HUES48 (cell line): ENCODE measurements at regions not wholly inside any gene's neighbourhood (a gene's known extent, or its start where the extent isn't known, plus 50 kb on each side); places are given as distances from the start of the nearest gene placed in this dataset.

Source experiments
- H3K27ac ChIP-seq: one replicate; pipeline ENCODE4 v1.7.0; 2013; ENCODE audit warnings: low read depth, low read length, inconsistent platforms
- H3K27me3 ChIP-seq: 2 replicates; pipeline ENCODE4 v1.6.1; 2013; ENCODE audit warnings: mild to moderate bottlenecking, low read length; ENCODE audit not compliant: control insufficient read depth, insufficient read depth
- H3K36me3 ChIP-seq: 2 replicates; pipeline ENCODE4 v1.6.1; 2013; ENCODE audit warnings: low read length; ENCODE audit not compliant: control insufficient read depth, insufficient read depth
- H3K4me1 ChIP-seq: 2 replicates; pipeline ENCODE4 v1.6.1; 2013; ENCODE audit warnings: mild to moderate bottlenecking, low read length; ENCODE audit not compliant: control insufficient read depth, insufficient read depth
- H3K4me3 ChIP-seq: 2 replicates; pipeline ENCODE4 v1.5.1; 2013; ENCODE audit warnings: mild to moderate bottlenecking, low read depth, low read length
- H3K9ac ChIP-seq: 2 replicates; pipeline ENCODE4 v1.6.1; 2013; ENCODE audit warnings: mild to moderate bottlenecking, low read depth, low read length, moderate library complexity
- H3K9me3 ChIP-seq: 2 replicates; pipeline ENCODE4 v1.6.1; 2013; ENCODE audit warnings: low read length; ENCODE audit not compliant: control insufficient read depth, insufficient read depth

- H3K9me3 ChIP-seq = no peaks in the 10 kb centered on the region
- H3K4me1 ChIP-seq = peaks cover 19% of the 10 kb centered on the region
- H3K9ac ChIP-seq = no peak overlapping the region
- H3K27me3 ChIP-seq = no peaks in the 10 kb centered on the region
- no peak overlapping the region for H3K4me3 ChIP-seq
- no peak overlapping the region for H3K27ac ChIP-seq
- no peaks in the 10 kb centered on the region for H3K36me3 ChIP-seq
Measured at GRCh38 chr19:33879818-33880575, 83.3 kb downstream of the KCTD15 start.

GRCh38 chr19:33883859-33884519 is 87.3 kb downstream of the KCTD15 start:
- Histone ChIP-seq H3K36me3 (no peaks in the 10 kb centered on the region), H3K27me3 (no peaks in the 10 kb centered on the region), H3K9me3 (no peaks in the 10 kb centered on the region), H3K4me1 (peaks cover 19% of the 10 kb centered on the region), H3K4me3 (peak overlapping the region; percentile 11; the same call in 1 of the 2 replicates), H3K27ac (peak overlapping the region; percentile 92), H3K9ac (peak overlapping the region; percentile 37)

- Histone ChIP-seq H3K4me3 (no peak overlapping the region), H3K4me1 (peaks cover 13% of the 10 kb centered on the region), H3K9ac (no peak overlapping the region), H3K27ac (no peak overlapping the region), H3K9me3 (no peaks in the 10 kb centered on the region), H3K36me3 (no peaks in the 10 kb centered on the region), H3K27me3 (no peaks in the 10 kb centered on the region)
Measured at GRCh38 chr19:33885236-33885635, 88.6 kb downstream of the KCTD15 start.

- no peaks in the 10 kb centered on the region for H3K27me3 ChIP-seq
- no peaks in the 10 kb centered on the region for H3K9me3 ChIP-seq
- H3K27ac ChIP-seq = no peak overlapping the region
- no peaks in the 10 kb centered on the region for H3K36me3 ChIP-seq
- H3K9ac ChIP-seq = no peak overlapping the region
- H3K4me3 ChIP-seq = no peak overlapping the region
- H3K4me1 ChIP-seq = peaks cover 13% of the 10 kb centered on the region
Measured at GRCh38 chr19:33887891-33888290, 91.2 kb downstream of the KCTD15 start.

GRCh38 chr19:33888665-33889064 is 92.0 kb downstream of the KCTD15 start:
- Histone ChIP-seq H3K4me3 (no peak overlapping the region), H3K27me3 (no peaks in the 10 kb centered on the region), H3K36me3 (no peaks in the 10 kb centered on the region), H3K9me3 (no peaks in the 10 kb centered on the region), H3K27ac (no peak overlapping the region), H3K9ac (no peak overlapping the region), H3K4me1 (peaks cover 9% of the 10 kb centered on the region)

- Histone ChIP-seq H3K9ac (no peak overlapping the region), H3K4me3 (no peak overlapping the region), H3K27ac (no peak overlapping the region), H3K4me1 (no peaks in the 10 kb centered on the region), H3K9me3 (no peaks in the 10 kb centered on the region), H3K36me3 (no peaks in the 10 kb centered on the region), H3K27me3 (no peaks in the 10 kb centered on the region)
Measured at GRCh38 chr19:33890569-33890968, 93.9 kb downstream of the KCTD15 start.

GRCh38 chr19:33891773-33892172 is 95.1 kb downstream of the KCTD15 start:
- Histone ChIP-seq H3K4me1 (no peaks in the 10 kb centered on the region), H3K9ac (no peak overlapping the region), H3K36me3 (no peaks in the 10 kb centered on the region), H3K27ac (no peak overlapping the region), H3K4me3 (no peak overlapping the region), H3K27me3 (no peaks in the 10 kb centered on the region), H3K9me3 (no peaks in the 10 kb centered on the region)

- H3K4me3 ChIP-seq = no peak overlapping the region
- H3K27ac ChIP-seq = no peak overlapping the region
- no peak overlapping the region for H3K9ac ChIP-seq
- H3K36me3 ChIP-seq = no peaks in the 10 kb centered on the region
- no peaks in the 10 kb centered on the region for H3K27me3 ChIP-seq
- peaks cover 16% of the 10 kb centered on the region for H3K9me3 ChIP-seq
- no peaks in the 10 kb centered on the region for H3K4me1 ChIP-seq
Measured at GRCh38 chr19:33894787-33895186, 98.1 kb downstream of the KCTD15 start.

- Histone ChIP-seq H3K9ac (no peak overlapping the region), H3K36me3 (no peaks in the 10 kb centered on the region), H3K9me3 (peaks cover 16% of the 10 kb centered on the region), H3K4me1 (no peaks in the 10 kb centered on the region), H3K27me3 (no peaks in the 10 kb centered on the region), H3K27ac (no peak overlapping the region), H3K4me3 (no peak overlapping the region)
Measured at GRCh38 chr19:33895366-33895765, 98.7 kb downstream of the KCTD15 start.

- Histone ChIP-seq H3K36me3 (no peaks in the 10 kb centered on the region), H3K4me3 (no peak overlapping the region), H3K9ac (no peak overlapping the region), H3K27ac (no peak overlapping the region), H3K4me1 (no peaks in the 10 kb centered on the region), H3K9me3 (peaks cover 16% of the 10 kb centered on the region), H3K27me3 (no peaks in the 10 kb centered on the region)
Measured at GRCh38 chr19:33898062-33898677, 101.5 kb downstream of the KCTD15 start.

GRCh38 chr19:33900817-33901216 is 104.1 kb downstream of the KCTD15 start:
- no peak overlapping the region for H3K9ac ChIP-seq
- H3K9me3 ChIP-seq = peaks cover 16% of the 10 kb centered on the region
- H3K27ac ChIP-seq = no peak overlapping the region
- peaks cover 14% of the 10 kb centered on the region for H3K4me1 ChIP-seq
- no peak overlapping the region for H3K4me3 ChIP-seq
- H3K27me3 ChIP-seq = no peaks in the 10 kb centered on the region
- H3K36me3 ChIP-seq = no peaks in the 10 kb centered on the region
